GM10266 (cell line): ENCODE measurements at regions not wholly inside any gene's neighbourhood (a gene's known extent, or its start where the extent isn't known, plus 50 kb on each side); places are given as distances from the start of the nearest gene placed in this dataset.

Experiments used
- DNase-seq: peaks from one replicate; pipeline ENCODE4 v3.0.0; 2012; ENCODE audit errors: extremely low spot score
- TF ChIP-seq, protein P1 (sequence below): IDR thresholded peaks from 2 replicates; pipeline ENCODE4 v1.5.1; 2012; ENCODE audit warnings: mild to moderate bottlenecking, low read depth; ENCODE audit not compliant: control insufficient read depth, insufficient read depth; ENCODE audit errors: missing control alignments

DNA sequence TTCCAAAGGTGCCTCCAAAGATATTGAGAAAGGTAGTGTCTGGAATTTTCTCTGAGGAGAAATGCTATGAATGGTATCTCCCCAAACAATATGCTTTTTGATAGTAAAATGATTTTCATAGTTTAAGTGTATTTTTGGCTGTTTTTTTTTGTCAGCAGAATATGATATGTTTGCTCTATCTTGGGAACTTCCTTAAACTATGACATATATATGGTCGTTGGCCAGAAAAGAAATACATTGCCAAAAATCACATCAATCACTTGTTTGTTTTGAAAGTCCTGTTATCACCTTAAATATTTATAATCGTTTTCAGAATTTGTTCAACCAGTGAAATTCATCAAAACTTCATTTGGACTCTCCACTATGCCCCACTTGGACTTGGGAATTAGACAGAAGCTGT lies 816.9 kb downstream of the CDH11 start:
- TF ChIP-seq, protein P1, sequence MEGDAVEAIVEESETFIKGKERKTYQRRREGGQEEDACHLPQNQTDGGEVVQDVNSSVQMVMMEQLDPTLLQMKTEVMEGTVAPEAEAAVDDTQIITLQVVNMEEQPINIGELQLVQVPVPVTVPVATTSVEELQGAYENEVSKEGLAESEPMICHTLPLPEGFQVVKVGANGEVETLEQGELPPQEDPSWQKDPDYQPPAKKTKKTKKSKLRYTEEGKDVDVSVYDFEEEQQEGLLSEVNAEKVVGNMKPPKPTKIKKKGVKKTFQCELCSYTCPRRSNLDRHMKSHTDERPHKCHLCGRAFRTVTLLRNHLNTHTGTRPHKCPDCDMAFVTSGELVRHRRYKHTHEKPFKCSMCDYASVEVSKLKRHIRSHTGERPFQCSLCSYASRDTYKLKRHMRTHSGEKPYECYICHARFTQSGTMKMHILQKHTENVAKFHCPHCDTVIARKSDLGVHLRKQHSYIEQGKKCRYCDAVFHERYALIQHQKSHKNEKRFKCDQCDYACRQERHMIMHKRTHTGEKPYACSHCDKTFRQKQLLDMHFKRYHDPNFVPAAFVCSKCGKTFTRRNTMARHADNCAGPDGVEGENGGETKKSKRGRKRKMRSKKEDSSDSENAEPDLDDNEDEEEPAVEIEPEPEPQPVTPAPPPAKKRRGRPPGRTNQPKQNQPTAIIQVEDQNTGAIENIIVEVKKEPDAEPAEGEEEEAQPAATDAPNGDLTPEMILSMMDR: no peak
- DNase-seq: no peak

DNA sequence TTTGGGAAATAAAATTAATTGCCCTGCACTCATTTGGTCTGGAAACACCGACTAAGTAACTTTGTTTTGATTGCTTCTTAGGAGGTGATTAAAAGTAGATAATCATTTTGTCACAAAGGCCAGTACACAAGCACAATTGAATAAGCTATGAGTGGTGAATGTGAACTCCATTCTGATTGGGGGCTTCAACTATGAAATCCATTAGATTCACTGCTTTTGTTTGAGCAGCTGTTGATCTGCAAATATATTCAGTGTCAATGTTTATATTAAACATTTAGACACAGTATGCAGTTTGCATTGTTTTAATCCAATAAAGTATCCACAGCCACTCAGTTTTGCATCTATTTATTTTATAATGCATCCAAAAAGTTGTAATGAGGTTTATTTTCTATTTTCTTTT lies 817.5 kb downstream of the CDH11 start:
- TF ChIP-seq, protein P1: no peak
- no peak for DNase-seq

DNA sequence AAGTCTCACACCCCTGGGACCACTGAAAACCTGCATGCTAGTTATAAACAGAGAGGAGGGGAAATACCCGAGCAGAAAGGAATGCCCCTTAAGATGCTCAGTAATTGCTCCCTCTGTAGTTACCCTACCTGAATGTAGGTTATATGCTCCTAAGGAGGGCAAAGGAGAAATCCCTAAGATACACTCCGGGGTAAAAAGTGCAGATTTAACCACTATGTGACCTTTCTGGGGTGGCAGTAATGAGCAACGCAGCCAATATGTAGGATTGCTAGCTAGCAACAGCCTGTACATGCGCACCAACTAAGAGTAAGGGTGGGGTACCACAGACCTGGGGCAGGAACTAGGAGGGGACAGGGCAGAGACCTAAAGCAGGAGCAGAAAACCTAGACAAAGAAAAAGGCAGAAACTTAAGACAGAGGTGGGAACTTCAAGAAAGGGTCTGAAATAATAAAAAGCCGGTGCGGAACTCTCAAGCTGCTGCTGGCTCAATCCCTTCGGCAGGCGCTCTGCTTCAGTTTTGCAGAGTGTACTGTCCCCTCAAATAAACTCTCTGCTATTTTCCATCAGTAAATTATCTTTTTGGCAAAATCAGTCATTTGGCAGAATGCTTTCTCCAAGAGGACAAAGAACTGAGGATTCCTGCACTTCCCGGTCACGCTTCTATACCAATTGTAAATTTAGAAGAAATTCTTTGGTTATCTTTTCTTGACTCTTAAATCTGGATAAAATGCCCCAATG lies 823.8 kb downstream of the CDH11 start:
- DNase-seq: no peak
- TF ChIP-seq, protein P1: no peak

DNA sequence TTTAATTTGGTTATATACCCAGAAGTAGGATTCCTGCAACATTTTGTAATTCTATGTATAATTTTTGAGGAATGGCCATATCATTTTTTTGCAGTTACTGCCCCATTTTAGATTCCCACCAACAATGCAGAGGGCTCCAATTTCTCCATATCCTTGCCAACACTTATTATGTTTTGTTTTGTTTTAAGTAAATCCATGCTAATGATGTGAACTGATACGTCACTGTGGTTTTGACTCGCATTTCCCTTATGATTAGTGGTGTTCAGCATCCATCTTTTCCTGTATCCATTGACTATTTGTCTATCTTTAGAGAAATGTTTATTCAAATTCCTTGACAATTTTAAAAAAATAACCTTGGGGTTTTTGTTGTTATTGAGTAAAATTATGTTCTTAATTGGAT lies 826.4 kb downstream of the CDH11 start:
- no peak for DNase-seq
- TF ChIP-seq, protein P1: no peak

DNA sequence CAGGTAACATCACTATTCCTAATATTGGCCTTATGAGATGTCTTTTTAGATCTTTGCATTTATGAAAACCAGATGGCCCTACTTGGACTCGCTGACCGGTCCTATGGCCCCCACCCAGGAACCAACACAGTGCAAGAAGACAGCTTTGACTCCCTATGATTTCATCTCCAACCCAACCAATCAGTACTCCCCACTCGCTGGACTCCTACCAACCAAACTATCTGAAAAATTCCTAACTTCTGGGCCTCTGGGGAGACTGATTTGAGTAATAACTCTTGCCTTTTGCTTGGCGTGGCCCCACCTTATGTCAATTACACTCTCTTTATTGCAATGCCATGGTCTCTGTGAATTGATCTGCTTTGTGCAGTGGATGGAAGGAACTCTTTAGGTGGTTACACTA lies 828.9 kb downstream of the CDH11 start:
- TF ChIP-seq, protein P1: no peak
- DNase-seq: no peak

DNA sequence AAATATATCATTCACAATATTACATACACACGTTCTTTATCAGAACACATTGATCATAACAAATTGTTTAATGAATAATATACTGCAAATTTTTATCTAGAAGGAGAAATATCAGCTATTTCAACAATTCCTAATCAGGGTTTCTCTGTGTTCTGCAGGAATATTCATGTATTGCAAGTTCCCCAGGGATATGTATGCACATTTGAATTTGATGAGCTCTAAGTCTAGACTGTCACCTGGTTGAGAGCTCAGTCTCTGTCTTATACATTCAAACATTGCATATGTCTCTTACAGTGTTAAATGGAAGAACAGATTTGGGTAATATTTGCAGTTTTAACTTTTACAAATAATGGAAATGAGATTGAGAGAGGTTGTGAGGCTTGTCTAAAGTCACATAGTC lies 829.7 kb downstream of the CDH11 start:
- TF ChIP-seq, protein P1: no peak
- no peak for DNase-seq

DNA sequence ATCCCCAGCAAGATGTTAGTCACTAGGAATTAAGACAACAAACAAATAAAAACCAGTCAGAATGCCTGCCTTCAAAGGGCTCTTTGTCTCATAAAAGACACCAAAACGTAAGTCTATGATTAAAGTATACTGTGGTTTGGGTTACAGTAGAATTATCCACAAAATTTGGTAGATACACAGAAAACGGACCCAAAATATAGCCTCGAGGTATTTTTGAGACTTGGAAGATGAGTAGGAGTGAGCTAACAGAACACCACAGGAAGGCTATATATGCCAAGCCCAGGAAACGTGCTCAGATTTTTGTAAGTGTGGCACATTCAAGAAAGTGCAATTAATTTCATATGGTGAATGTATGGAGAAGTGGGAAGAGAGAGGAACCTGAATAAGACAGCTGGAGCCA lies 831.4 kb downstream of the CDH11 start:
- TF ChIP-seq, protein P1: no peak
- no peak for DNase-seq
